Ovary (tissue), 1 donor: ENCODE measurements at regions not wholly inside any gene's neighbourhood (a gene's known extent, or its start where the extent isn't known, plus 50 kb on each side); places are given as distances from the start of the nearest gene placed in this dataset.

Experiments used
- EP300 ChIP-seq: sonication (generic); formaldehyde crosslinking; IDR thresholded peaks from one replicate; pipeline ENCODE4 v1.6.1; 2017; ENCODE audit warnings: antibody characterized with exemption
- POLR2A ChIP-seq: fragments of 450-650 bp; IDR thresholded peaks from one replicate; pipeline ENCODE4 v1.6.1; 2017; ENCODE audit warnings: antibody characterized with exemption, mild to moderate bottlenecking, moderate library complexity

DNA sequence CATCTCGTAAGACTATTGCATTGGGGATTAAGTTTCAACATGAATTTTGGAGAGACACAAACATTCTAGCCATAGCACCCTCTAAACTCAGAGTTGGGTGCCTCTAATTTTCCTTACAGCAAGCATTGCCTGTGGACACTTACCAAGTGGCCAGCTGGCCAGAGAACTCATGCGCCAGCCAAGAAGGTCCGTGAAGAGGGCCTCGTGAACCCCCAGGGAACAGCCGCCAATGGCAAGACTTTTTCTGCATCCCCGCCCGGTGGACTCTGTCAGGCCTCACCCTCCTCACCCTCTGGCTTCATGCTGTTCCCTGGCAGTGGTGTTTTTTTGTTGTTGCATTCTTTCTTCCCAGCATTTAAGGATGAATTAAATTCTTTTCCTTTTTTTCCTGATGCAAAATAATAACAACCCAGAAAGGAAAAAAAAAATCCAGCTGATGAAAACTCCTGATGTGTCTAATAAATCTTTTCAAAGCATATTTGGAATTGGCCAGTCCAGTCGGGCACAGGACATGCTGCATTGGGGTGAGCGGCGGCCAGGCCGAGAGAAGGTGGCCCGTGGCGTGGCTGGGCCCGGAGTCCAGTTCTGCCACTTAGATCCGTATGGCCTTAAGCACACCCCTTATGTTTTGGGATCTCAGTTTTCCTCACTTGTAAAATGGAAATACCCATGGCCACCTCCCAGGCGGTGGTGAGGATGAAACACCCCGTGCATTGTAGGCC, 191.9 kb upstream of the DIO3 start:
- TF ChIP-seq POLR2A (no peak), EP300 (no peak)
